NCI-H82 (cell line): ENCODE measurements at regions not wholly inside any gene's neighbourhood (a gene's known extent, or its start where the extent isn't known, plus 50 kb on each side); places are given as distances from the start of the nearest gene placed in this dataset.

Experiments used
- DNase-seq: peaks from one replicate; lab custom pipeline; 2025; lab: John Stamatoyannopoulos, UW

DNA sequence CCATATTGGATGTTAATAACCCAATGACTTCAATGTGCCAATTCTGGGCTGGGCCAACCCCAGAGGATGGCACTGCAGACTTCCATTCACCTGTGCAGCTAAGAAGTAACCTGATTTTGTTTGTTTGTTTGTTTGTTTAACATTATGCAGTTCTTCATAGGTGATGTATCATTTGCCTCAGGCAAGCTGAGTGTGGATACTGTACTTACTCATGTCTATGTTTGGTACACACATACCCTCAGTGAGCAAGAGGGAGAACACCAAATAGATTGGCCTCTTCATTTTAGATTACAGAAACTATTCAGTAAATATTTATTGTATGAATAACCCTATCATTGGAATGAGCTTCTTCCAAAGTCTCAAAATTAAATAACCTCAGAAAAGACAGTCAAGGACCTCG lies 180.2 kb upstream of the SMC2 start:
- DNase-seq = no peak

DNA sequence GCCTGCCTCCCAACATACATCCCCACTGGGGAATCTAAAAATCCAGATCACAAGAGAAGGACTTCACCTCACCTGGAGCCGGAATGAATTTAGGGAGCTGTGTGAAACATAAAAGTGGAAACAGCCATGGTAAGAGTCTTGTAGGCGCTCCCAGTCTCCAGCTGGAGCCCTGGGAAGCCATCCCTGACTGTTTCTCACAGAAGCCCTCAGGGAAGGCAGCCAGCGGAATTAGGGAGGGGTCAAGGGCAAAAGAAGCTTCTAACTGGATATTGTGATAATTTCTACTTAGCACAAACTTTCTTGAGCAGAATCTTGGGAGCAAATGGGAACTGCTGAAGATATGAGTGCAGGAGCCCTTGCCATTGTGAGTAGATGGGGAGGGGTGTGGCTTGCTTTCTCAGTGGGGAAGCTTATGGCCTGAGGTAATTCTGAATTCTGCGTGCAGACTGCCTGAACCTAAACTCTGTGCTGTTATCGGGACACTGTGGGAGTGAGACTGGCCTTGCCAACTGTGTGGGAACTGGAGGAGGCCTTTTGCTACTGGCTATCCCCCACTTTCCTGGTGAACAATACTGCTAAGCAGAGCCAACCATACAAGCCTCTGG lies 174.4 kb upstream of the SMC2 start:
- no peak for DNase-seq

DNA sequence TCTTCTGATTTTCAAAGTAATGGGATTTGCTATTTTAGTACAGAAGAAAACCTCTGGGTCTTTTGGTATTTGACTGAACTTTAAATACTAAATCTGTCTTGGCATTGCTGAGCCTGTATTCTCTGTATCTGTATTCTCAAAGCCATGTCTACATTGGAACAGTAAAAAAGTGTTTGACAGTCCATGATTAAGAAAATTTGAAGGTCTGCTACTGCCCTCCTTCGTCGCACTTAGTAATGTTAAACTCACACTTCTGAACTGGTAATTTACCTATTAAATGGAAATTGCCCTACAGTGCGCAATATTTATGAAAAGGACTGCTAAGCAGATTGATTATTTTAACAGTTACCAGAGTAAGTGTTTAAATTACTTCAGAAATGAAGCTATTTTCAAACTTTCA lies 165.7 kb upstream of the SMC2 start:
- no peak for DNase-seq

DNA sequence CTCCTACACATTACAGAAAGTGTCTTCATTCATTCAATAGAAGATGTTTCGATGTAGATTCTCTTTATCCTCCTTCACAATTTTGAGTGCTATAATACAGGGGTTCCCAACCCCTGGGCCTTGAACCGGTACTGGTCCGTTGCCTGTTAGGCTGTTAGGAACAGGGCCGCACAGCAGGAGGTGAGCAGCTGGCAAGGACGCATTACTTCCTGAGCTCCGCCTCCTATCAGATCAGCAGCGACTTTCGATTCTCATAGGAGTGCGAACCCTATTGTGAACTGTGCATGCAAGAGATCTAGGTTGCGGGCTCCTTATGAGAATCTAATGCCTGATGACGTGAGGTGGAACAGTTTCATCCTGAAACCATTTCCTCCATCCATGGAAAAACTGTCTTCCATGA lies 153.0 kb upstream of the SMC2 start:
- DNase-seq = no peak

DNA sequence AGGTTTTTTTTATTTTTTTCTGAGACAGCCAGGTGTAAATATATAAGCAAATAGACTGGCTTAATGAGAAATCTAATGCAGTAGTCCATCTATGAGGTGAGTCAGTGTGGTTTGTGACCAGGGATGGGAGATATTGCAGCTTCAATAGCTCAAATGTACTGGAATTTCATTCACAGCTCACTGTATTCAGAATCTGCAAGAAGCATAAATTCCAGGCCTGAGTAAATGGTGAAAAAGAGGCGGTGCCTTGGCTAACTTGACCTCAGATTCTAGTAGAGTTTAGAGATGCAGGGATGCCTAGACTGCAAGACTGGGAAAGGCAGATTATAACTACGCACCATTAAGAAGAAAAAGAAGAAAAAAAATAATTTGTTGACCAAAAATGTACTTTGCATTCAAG lies 151.9 kb upstream of the SMC2 start:
- no peak for DNase-seq

DNA sequence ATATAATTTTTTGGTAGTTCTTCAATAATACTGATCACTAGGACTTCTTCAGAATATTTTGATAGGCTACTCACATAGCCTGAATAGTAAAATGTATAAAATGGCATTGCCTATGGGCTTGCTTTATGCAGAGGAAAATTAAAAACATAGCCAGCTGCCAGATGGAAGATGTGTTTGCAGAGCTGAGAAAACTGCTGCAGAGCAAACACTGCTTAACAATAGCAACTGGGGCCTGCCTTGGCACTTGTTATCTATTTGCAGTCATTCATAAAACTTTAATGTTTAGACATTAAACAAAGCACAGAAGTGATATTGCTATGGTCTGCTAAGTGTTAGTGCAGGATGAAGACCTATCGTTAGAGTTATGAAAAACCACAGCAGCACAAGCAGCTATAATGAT lies 151.5 kb upstream of the SMC2 start:
- DNase-seq = no peak

DNA sequence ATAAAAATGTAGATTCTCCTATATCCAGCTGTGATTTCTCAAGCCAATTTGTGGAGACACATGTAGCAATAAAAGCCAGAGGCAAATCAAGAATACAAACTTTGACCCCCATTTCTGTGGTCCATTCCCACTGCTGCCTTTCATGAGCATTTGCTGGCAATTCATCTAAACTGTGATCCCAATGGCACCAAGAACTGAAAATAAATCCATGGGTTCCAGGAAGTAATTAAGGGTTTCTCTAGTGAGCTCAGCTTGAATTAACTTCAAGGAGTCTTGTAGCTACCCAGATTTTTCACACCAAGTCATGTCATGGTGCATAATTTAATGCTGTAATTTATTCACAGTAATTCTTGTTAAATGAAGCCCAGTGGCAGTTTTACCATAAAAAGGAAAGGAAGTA lies 145.0 kb upstream of the SMC2 start:
- no peak for DNase-seq

DNA sequence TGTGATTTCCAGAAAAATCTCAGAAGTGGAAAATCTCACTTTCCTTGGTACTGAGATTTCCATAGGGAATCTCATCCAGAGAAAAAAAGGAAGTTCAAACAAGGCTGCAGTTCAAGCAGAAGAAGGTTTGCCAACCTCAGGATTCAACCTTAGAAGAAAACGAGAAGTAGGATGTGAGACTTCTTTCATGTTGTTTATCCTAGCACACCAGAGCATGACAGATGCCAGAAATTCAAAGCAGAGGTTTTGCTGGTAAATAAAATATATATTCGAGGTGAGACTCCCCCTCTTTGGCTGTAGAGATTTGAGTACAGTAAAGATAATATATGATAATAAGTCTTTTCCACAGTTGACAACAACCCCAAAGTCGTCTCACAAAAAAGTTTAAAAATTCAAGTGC lies 116.9 kb upstream of the SMC2 start:
- no peak for DNase-seq

DNA sequence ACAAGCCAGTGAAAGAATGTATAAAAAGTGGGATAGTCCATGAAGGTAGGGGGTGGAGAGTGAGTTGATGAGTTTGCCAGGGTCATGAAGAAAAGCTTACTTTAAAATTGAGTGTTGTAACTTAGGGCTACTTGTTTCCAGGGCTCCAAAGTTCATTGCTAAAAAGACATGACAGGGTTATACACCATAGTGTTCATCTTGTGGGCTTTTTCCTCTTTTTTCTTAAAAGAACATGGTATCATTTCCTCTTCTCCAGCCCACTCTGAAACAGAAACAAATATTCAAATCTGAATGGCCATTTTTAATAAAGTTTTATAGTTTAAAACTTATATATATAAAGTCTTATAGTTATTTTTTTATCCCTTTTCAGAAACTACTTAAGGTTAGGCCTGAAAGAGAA lies 115.7 kb upstream of the SMC2 start:
- no peak for DNase-seq

DNA sequence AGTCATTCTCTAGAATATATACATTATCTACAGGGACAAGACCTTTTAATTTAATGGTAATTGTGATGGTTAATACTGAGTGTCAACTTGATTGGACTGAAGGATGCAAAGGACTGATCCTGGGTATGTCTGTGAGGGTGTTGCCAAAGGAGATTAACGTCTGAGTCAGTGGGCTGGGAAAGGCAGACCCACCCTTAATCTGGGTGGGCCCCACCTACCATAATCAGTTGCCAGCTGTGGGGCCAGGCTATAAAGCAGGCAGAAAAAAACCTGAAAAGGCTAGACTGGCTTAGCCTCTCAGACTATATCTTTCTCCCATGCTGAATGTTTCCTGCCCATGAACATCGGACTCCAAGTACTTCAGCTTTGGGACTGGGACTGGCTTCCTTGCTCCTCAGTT lies 112.2 kb upstream of the SMC2 start:
- peak; percentile 58 for DNase-seq

DNA sequence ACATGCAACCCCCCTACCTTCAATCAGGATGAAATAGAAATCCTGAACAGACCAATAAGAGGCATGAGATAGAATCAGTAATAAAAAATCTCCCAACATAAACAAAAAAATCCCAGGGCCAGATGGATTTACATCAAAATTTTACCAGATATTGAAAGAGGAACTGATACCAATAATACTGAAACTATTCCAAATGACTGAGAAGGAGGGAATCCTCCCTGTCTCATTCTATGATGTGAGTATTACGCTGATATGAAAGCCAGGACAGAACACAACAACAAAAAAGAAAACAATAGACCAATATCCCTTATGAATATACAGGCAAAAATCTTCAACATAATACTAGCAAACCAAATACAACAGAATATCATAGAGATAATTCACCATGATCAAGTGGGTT lies 109.0 kb upstream of the SMC2 start:
- DNase-seq = no peak

DNA sequence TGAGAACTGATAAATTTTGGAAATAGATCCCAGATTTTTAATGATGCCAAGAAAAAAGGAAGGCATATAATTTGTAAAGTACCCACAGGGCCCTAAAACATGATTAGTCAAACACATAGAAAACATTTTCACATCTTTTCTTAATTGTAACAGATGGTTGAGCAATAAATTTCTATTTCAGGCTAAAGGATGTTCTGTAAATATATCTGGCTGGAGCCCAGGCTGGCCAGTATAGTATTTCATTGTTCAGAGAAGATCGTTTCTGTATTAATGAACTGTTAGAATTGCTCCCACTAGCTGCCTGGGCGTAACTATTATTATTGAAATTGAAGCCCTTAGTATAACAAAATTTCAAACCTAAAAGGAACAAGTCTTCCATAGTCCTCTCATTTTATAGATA lies 105.3 kb upstream of the SMC2 start:
- DNase-seq = no peak

DNA sequence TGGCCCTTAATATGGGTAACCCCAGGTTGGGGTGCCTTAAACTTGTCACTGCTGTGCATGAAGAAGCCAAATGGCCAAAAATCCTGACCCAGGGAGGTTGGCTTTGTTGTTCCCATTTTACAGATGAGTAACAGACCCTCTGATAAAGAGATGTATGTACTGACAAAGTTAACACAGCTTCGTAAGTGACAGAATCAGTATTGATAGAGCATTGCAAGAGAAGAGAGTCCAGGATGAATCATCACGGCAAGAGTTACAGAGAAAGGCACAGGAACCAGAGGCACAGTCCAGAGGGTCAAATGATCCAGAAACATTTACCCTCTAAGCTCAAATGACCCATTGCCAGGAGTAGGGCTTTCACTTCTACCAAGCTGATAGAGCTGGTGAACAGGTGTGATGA lies 103.8 kb upstream of the SMC2 start:
- DNase-seq = no peak

DNA sequence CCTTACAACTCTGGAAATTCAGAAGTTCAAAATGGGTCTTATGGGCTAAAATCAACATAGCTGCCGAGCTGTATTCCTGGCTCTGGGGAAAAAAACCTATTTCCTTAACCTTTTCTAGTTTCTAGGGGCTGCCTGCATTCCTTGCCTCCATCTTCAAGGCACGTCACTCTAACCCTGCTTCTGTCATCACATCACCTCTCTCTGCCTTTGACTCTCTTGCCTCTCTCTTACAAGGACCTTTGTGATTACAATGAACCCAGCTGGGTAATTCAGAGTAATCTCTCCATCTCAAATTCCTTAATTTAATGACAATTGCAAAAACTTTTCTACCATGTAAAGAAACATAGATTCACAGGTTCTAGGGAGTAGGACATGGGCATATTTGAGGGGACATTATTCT lies 103.1 kb upstream of the SMC2 start:
- DNase-seq = peak; percentile 3

DNA sequence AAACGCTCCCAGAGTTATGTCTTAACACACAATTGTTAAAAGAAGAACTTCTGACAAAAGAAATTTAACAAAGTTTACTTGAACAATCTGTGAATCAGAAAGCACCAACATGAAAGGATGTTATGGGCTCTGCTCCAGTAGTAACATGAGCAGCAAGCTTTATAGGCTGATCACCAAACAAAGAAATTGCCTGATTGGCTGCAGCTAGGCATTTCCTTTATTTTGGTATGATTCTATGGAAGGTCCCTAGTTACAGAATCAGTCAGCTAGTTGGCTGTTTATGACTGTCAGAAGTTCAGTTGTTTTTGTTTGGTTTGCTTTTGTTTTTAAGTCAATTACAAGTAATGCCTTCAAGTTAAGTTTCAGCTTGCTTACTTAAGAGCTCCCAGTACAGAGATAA lies 102.4 kb upstream of the SMC2 start:
- DNase-seq = no peak

DNA sequence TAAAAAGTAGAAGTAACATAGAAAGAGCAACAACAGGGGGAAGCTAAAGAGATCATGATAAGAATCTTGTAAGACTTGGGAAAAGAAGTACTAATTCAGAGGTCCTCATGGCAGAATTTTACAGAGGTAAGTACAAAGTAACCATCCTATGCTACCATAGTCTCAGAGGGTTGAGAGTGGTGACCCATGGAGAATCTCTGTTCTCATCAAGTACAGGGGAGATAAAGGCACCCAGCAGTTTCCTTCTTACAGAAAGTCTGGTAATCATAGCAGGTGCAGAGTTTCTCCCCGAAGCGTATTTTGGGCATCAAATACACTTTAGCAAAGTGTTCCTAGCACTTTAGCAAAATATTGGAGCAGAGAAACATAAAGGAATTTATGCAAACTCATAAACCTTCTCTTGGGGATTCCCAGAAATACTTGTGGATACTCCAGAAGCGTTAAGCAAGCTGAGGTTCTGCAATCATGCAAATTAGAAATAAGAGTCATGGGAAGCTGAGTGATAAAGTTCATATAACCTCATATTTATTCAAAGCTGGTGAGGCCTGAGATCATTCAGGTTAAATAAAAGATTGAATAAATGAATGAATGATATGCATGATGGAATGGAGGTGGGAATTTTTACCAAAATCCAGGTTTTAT lies 101.0 kb upstream of the SMC2 start:
- no peak for DNase-seq

DNA sequence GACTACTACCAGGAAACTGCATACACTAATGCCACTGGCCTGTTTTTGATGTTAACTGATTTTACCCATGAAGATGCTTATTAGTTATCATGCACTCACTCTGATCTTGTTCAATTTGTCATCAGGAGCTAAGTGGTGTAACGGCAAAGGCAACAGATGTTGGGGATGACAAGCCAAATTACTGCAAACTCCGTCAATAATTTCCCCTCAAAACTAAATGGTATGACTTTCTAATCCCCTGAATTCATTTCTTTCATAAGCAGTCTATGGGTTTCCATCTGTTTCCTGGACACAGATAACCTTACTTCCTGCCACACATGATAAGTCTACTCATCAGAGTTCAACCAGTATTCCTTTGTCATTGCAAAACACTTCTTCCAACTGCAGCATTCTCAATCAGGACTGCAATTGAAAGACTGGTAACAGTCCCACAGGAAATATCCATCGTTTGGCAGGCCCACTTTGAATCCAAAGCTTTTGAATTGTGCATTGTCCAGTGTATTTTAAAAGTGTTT lies 96.2 kb upstream of the SMC2 start:
- peak; percentile 64 for DNase-seq

DNA sequence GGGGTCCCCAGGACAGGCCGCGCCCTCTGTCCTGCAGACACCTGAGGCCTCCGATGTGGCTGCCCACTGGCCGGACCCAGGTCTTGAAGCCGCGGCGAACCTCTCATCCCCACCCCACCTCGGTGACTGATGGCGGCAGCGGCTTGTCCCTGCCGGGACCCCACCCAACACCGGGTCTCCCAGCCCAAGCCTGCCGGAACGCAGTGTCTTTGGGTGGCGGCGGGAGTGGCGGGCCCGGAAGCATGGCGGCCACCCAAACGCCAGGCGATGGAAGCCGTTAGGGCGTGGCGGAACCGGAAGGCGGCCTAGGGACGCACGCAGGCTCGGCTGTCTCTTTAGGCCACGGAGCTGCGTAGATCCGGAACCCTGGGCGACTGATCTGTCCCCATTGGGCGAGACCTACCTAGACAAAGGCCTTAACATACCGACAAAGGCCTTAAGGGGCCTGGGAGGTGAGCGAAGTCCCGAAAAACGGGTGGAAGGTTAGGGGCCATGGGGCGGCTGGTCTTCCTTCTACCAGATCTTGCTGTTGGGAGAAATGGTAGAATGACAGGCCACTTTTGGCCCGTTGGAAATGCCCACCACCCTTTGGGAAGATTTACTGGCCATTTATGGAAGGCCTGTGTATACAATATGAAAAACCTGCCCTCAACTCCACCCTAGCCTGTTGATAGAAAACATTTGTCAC lies 94.6 kb upstream of the SMC2 start:
- no peak for DNase-seq

DNA sequence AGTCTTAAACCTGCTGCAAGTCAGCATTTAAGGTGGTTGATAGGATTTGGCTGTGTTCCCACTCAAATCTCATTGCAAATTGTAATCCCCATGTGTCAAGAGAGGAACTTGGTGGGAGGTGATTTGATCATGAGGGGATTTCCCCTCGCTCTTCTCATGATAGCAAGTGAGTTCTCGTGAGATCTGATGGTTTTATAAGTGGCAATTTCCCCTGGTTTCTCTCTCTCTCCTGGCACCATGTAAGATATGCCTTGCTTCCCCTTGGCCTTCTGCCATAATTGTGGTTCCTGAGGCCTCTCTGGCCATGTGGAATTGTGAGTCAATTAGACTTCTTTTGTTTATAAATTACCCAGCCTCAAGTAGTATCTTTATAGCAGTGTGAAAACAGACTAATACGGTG lies 84.3 kb upstream of the SMC2 start:
- DNase-seq = peak; percentile 88

DNA sequence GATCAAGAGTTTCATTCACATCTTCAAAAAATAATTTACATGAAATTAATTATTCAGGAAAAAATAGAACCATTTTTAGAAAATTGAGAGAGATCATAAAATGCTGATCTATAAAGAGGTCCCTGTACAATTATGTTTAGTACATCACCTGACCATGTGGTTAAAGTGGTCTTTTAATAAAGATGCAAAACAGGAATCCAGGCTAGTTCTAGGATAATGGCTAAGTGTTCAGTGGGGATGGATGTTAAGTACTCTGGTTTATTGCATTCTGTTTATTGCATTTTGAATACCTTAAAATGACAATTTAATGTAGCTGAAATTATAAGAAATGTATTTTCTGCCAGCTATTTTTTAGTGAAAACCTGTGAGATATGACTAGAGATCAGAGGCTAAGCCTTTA lies 72.0 kb upstream of the SMC2 start:
- no peak for DNase-seq

DNA sequence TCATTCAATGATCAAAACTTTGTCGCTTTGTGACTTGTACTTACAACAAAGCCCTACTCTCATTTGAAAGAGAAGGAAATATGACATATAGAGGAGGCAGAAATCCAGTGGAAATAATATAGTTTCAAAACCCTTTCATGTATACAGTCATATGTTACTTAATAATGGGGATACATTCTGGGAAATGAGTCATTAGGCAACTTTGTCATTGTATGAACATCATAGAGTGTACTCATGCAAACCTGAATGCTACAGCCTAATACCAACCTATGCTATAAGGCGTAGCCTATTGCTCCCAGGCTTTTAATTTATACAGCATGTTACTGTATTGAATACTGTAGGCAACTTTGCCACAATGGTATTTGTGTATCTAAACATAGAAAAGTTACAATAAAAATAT lies 69.0 kb upstream of the SMC2 start:
- DNase-seq = no peak

DNA sequence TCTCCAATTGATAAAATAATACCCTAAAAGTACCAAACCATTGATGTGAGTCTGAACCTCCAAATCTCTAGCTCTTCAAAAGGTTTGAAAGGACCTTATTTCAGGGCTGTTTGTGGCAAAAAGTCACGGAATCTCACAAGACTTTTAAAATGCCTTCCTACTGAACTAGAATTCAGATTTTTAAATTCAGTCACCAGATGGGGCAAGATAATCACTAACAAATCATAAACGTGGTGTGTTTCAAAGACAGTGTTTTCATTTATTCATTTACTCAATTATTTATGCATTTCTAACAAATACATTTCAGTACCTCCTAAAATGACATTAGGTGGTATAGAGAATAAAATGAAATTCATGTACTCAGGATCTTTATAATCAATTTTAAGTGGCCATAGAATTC lies 68.2 kb upstream of the SMC2 start:
- DNase-seq = no peak

DNA sequence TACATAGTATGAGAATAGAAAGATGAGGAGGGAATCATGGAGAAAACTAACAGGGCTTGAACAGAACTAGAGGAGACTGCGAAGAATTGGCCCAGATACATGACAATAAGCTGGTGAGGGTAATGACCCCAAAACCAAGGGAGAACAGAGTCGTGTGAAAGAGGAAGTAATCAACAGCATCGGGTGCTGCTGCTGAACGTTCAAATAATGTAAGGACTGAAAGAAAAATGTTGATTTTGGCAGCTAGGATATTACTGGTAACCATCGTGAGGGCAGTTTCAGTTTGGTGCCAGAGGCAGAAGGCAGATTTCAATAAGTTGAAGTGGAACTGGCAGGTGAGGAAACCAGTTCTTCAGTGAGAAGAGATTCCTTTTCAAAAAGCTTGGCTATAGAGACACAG lies 66.8 kb upstream of the SMC2 start:
- no peak for DNase-seq

DNA sequence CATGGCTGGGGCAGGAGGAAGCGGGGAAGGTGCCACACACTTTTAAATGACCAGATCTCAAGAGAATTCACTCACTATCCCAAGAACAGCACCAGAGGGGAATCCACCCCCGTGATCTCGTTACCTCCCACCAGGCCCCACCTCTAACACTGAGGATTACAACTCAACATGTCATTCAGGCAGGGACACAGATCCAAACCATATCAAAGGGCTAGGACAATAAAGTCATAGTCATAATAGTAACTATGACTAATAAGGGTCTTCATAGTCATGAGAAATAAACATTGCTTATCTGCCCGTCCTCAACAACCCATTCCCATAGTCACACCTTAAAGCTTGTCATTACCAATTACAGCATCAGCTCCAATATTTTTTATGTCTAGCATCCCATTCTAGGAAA lies 65.3 kb upstream of the SMC2 start:
- no peak for DNase-seq
